Peyer's patch (tissue), 4 donors: ENCODE measurements at regions not wholly inside any gene's neighbourhood (a gene's known extent, or its start where the extent isn't known, plus 50 kb on each side); places are given as distances from the start of the nearest gene placed in this dataset.

ENCODE experiments used
- POLR2A ChIP-seq, 2 donors: fragments of 450-650 bp; IDR thresholded peaks; one replicate each; pipeline ENCODE4 v1.5.1; 2017; ENCODE audit warnings: antibody characterized with exemption in 2 of 2, mild to moderate bottlenecking in 2 of 2, moderate library complexity in 2 of 2
- TF ChIP-seq, protein P1 (sequence below), 6 experiments: fragments of 450-650 bp in 4 of 6; fragments of 200-600 bp in 2 of 6; sonication (generic) in 1 of 6; IDR thresholded peaks; one replicate each; pipeline ENCODE4 v1.5.1; 2017 to 2019; ENCODE audit warnings: antibody characterized with exemption in 6 of 6, mild to moderate bottlenecking in 3 of 6, moderate library complexity in 1 of 6

- TF ChIP-seq, protein P1, sequence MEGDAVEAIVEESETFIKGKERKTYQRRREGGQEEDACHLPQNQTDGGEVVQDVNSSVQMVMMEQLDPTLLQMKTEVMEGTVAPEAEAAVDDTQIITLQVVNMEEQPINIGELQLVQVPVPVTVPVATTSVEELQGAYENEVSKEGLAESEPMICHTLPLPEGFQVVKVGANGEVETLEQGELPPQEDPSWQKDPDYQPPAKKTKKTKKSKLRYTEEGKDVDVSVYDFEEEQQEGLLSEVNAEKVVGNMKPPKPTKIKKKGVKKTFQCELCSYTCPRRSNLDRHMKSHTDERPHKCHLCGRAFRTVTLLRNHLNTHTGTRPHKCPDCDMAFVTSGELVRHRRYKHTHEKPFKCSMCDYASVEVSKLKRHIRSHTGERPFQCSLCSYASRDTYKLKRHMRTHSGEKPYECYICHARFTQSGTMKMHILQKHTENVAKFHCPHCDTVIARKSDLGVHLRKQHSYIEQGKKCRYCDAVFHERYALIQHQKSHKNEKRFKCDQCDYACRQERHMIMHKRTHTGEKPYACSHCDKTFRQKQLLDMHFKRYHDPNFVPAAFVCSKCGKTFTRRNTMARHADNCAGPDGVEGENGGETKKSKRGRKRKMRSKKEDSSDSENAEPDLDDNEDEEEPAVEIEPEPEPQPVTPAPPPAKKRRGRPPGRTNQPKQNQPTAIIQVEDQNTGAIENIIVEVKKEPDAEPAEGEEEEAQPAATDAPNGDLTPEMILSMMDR (IDR thresholded peaks at IDR 0.05): no peak
- TF ChIP-seq POLR2A (IDR thresholded peaks at IDR 0.05): no peak
Observed at GRCh38 chr6:19911223-19911622, 74.1 kb downstream of the ID4 start.
